Keratinocyte (primary cell): ENCODE measurements at regions not wholly inside any gene's neighbourhood (a gene's known extent, or its start where the extent isn't known, plus 50 kb on each side); places are given as distances from the start of the nearest gene placed in this dataset.

Experiments used
- DNase-seq: peaks from one replicate; pipeline ENCODE4 v3.0.0-alpha.2; 2011; ENCODE audit warnings: low read depth, missing footprints, low spot score
- FAIRE-seq: peaks from 2 replicates; lab custom pipeline; 2011; peaks lifted over from hg19 to GRCh38; lab: Jason Lieb, UNC
- H2AFZ ChIP-seq: 2 replicates; pipeline ENCODE4 v1.6.0; 2012; ENCODE audit warnings: low read length, control low read depth, inconsistent platforms; ENCODE audit not compliant: control insufficient read depth
- H3K27ac ChIP-seq: 2 replicates; pipeline ENCODE4 v1.5.1; 2011; ENCODE audit warnings: low read length; ENCODE audit not compliant: control insufficient read depth, insufficient read depth
- H3K27me3 ChIP-seq: 3 replicates; pipeline ENCODE4 v1.6.0; 2011; ENCODE audit warnings: low read length; ENCODE audit not compliant: control insufficient read depth, insufficient read depth; ENCODE audit errors: extremely low read depth
- H3K36me3 ChIP-seq, 2 experiments: 2 replicates in 1 of 2; 3 replicates in 1 of 2; pipeline ENCODE4 v1.5.1; 2011; ENCODE audit warnings: low read length in 2 of 2, mild to moderate bottlenecking in 1 of 2; ENCODE audit not compliant: control insufficient read depth in 2 of 2, insufficient read depth in 2 of 2; ENCODE audit errors: extremely low read depth in 1 of 2
- H3K4me1 ChIP-seq: 3 replicates; pipeline ENCODE4 v1.5.1; 2011; ENCODE audit warnings: low read length; ENCODE audit not compliant: control insufficient read depth, insufficient read depth; ENCODE audit errors: extremely low read depth
- H3K4me2 ChIP-seq: 3 replicates; pipeline ENCODE4 v1.6.0; 2011; ENCODE audit warnings: low read depth, low read length; ENCODE audit not compliant: control insufficient read depth, insufficient read depth; ENCODE audit errors: extremely low read depth
- H3K4me3 ChIP-seq, 3 experiments: fragments of 200-600 bp in 1 of 3; sonication (generic) in 1 of 3; 2 replicates in 2 of 3; 3 replicates in 1 of 3; pipeline ENCODE4 v1.5.1; 2011 to 2016; ENCODE audit warnings: low read length in 3 of 3, mild to moderate bottlenecking in 3 of 3, control low read depth in 2 of 3, inconsistent platforms in 1 of 3, low read depth in 1 of 3, mixed read lengths in 1 of 3, mixed run types in 1 of 3, moderate library complexity in 1 of 3; ENCODE audit not compliant: control insufficient read depth in 2 of 3, insufficient read depth in 2 of 3; ENCODE audit errors: extremely low read depth in 1 of 3
- H3K79me2 ChIP-seq: 2 replicates; pipeline ENCODE4 v1.6.0; 2012; ENCODE audit warnings: low read length; ENCODE audit not compliant: control insufficient read depth, insufficient read depth
- H3K9ac ChIP-seq: 3 replicates; pipeline ENCODE4 v1.6.0; 2011; ENCODE audit warnings: low read length; ENCODE audit not compliant: control insufficient read depth, insufficient read depth; ENCODE audit errors: extremely low read depth
- H3K9me1 ChIP-seq: 3 replicates; pipeline ENCODE4 v1.6.0; 2011; ENCODE audit warnings: low read length; ENCODE audit not compliant: control insufficient read depth, insufficient read depth; ENCODE audit errors: extremely low read depth
- H3K9me3 ChIP-seq: 2 replicates; pipeline ENCODE4 v1.5.1; 2012; ENCODE audit warnings: low read depth, low read length; ENCODE audit not compliant: control insufficient read depth
- H4K20me1 ChIP-seq: 3 replicates; pipeline ENCODE4 v1.6.0; 2011; ENCODE audit warnings: low read length; ENCODE audit not compliant: control insufficient read depth, insufficient read depth; ENCODE audit errors: extremely low read depth
- CTCF ChIP-seq, 3 experiments: IDR thresholded peaks in 1 of 3; conservative IDR thresholded peaks in 1 of 3; optimal IDR thresholded peaks in 1 of 3; 2 replicates in 2 of 3; 3 replicates in 1 of 3; pipeline versions ENCODE3 to v1.5.1; 2011; ENCODE audit warnings: low read length in 3 of 3, mild to moderate bottlenecking in 3 of 3, moderate library complexity in 2 of 3, control low read depth in 1 of 3, inconsistent platforms in 1 of 3; ENCODE audit not compliant: insufficient read depth in 2 of 3; ENCODE audit errors: extremely low read depth in 1 of 3
- EZH2 ChIP-seq: IDR thresholded peaks from one replicate; pipeline ENCODE4 v1.6.1; 2012; ENCODE audit warnings: inconsistent platforms, mild to moderate bottlenecking, low read length, moderate library complexity
- dilution Hi-C: fragments of 300-500 bp; cut with MboI; formaldehyde crosslinking; loops from one replicate; pipeline ENCODE4 v1.7.0; 2020; ENCODE audit warnings: low sequenced_read_pairs; ENCODE audit not compliant: extremely low pct_ligation_motif_present

GRCh38 chr17:14605267-14605599, 304.4 kb downstream of the HS3ST3B1 start:
- H3K36me3 ChIP-seq = no peaks in the 10 kb centered on the region
- no peak overlapping the region for H3K9ac ChIP-seq
- no peaks in the 10 kb centered on the region for H3K9me3 ChIP-seq
- no peak for DNase-seq
- no peaks in the 10 kb centered on the region for H3K79me2 ChIP-seq
- H4K20me1 ChIP-seq = no peaks in the 10 kb centered on the region
- no peaks in the 10 kb centered on the region for H3K4me1 ChIP-seq
- TF ChIP-seq EZH2 = no peak
- TF ChIP-seq CTCF (optimal IDR thresholded peaks at IDR 0.05 in 1 of 3, IDR thresholded peaks at IDR 0.05 in 1 of 3, conservative IDR thresholded peaks at IDR 0.05 in 1 of 3; ENCODE audit: extremely low read depth in 1 of 3, insufficient read depth in 2 of 3, low read length in 3 of 3) = no peak
- no peak overlapping the region for H3K27ac ChIP-seq
- no peak overlapping the region for H3K4me2 ChIP-seq
- no peak overlapping the region for H3K4me3 ChIP-seq
- H3K27me3 ChIP-seq = no peaks in the 10 kb centered on the region
- no peak overlapping the region for H2AFZ ChIP-seq
- H3K9me1 ChIP-seq = no peaks in the 10 kb centered on the region
- no peak for FAIRE-seq
- dilution Hi-C loops = no loop called here

GRCh38 chr17:14604591-14605266, 303.8 kb downstream of the HS3ST3B1 start:
- TF ChIP-seq CTCF (optimal IDR thresholded peaks at IDR 0.05 in 1 of 3, IDR thresholded peaks at IDR 0.05 in 1 of 3, conservative IDR thresholded peaks at IDR 0.05 in 1 of 3; ENCODE audit: extremely low read depth in 1 of 3, insufficient read depth in 2 of 3, low read length in 3 of 3) (no peak), EZH2 (no peak)
- Histone ChIP-seq H3K9ac (no peak overlapping the region), H3K9me1 (no peaks in the 10 kb centered on the region), H3K4me3 (no peak overlapping the region), H4K20me1 (no peaks in the 10 kb centered on the region), H3K36me3 (no peaks in the 10 kb centered on the region), H3K4me1 (no peaks in the 10 kb centered on the region), H3K9me3 (no peaks in the 10 kb centered on the region), H3K27ac (no peak overlapping the region), H3K79me2 (no peaks in the 10 kb centered on the region), H3K4me2 (no peak overlapping the region), H2AFZ (no peak overlapping the region), H3K27me3 (no peaks in the 10 kb centered on the region)
- dilution Hi-C loops = no loop called here
- FAIRE-seq (no peak), DNase-seq (no peak)
